ENCODE measurements at regions not wholly inside any gene's neighbourhood (a gene's known extent, or its start where the extent isn't known, plus 50 kb on each side); places are given as distances from the start of the nearest gene placed in this dataset.

GRCh38 chr9:16960084-16960483 is 89.6 kb upstream of the BNC2 start:
- Histone ChIP-seq H3K27me3 (ENCODE audit: control insufficient read depth, insufficient read depth, low read length) (no peaks in the 10 kb centered on the region), H3K9me3 (ENCODE audit: control insufficient read depth, insufficient read depth, low read depth, low read length) (no peaks in the 10 kb centered on the region), H3K27ac (ENCODE audit: low read length) (no peak overlapping the region), H3K4me1 (ENCODE audit: control insufficient read depth, insufficient read depth, low read length) (no peaks in the 10 kb centered on the region), H3K36me3 (ENCODE audit: control insufficient read depth, insufficient read depth, low read length) (no peaks in the 10 kb centered on the region), H3K4me3 (ENCODE audit: low read depth in 2 of 2, low read length in 2 of 2) (no peak overlapping the region)
- no peak for DNase-seq (ENCODE audit: low read depth, low spot score)
- no peak for TF ChIP-seq SIN3A (IDR thresholded peaks at IDR 0.05; ENCODE audit: borderline replicate concordance, insufficient read depth, low read depth, low read length)
- no peak for TF ChIP-seq REST (IDR thresholded peaks at IDR 0.05; ENCODE audit: insufficient read depth in 1 of 2, low read depth in 2 of 2, low read length in 1 of 2)
- no peak for TF ChIP-seq TCF7L2 (IDR thresholded peaks at IDR 0.05; ENCODE audit: low read depth, low read length)
- TF ChIP-seq, protein P1, sequence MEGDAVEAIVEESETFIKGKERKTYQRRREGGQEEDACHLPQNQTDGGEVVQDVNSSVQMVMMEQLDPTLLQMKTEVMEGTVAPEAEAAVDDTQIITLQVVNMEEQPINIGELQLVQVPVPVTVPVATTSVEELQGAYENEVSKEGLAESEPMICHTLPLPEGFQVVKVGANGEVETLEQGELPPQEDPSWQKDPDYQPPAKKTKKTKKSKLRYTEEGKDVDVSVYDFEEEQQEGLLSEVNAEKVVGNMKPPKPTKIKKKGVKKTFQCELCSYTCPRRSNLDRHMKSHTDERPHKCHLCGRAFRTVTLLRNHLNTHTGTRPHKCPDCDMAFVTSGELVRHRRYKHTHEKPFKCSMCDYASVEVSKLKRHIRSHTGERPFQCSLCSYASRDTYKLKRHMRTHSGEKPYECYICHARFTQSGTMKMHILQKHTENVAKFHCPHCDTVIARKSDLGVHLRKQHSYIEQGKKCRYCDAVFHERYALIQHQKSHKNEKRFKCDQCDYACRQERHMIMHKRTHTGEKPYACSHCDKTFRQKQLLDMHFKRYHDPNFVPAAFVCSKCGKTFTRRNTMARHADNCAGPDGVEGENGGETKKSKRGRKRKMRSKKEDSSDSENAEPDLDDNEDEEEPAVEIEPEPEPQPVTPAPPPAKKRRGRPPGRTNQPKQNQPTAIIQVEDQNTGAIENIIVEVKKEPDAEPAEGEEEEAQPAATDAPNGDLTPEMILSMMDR (IDR thresholded peaks at IDR 0.05): no peak
- TF ChIP-seq POLR2AphosphoS5 (IDR thresholded peaks at IDR 0.05; ENCODE audit: low read depth, low read length): no peak
- in situ Hi-C loops (cut with HindIII; ENCODE audit: low pct_unique_long_range_greater_than_20kb, low sequenced_read_pairs): no loop called here
- ChIA-PET POLR2A (no interaction called here), CTCF (no interaction called here)
- BruUV-seq (replicated peaks): no TSS peak
- intact Hi-C loops (cut with micrococcal nuclease; ENCODE audit: unreplicated experiment): no loop called here
- ATAC-seq: no peak

DNA sequence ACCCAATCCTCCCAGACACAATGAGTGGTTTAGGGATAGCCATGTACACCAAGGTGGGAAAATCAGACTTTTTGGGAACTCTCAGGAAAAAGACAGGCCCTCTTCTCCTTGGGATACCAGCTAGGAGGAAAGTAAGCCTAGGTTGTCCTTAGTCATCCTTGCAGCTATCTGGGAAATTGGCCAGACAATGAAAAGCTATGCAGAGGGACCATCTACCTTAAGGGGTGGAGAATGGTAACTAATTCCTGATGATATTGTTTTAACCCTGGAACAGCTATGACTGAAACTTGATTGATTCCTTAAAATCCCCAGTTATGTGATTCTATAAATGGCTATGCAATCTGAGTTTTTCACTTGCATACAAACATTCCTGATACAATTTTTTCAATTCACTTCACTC is 88.9 kb upstream of the BNC2 start:
- POLR2A ChIA-PET: no interaction called here
- H3K4me1 ChIP-seq (ENCODE audit: control insufficient read depth, insufficient read depth, low read length): no peaks in the 10 kb centered on the region
- no peaks in the 10 kb centered on the region for H3K27me3 ChIP-seq (ENCODE audit: control insufficient read depth, insufficient read depth, low read length)
- in situ Hi-C loops (cut with HindIII; ENCODE audit: low pct_unique_long_range_greater_than_20kb, low sequenced_read_pairs): no loop called here
- no peaks in the 10 kb centered on the region for H3K9me3 ChIP-seq (ENCODE audit: control insufficient read depth, insufficient read depth, low read depth, low read length)
- no TSS peak for BruUV-seq (replicated peaks)
- DNase-seq (ENCODE audit: low read depth, low spot score) (no peak), ATAC-seq (no peak)
- TF ChIP-seq TCF7L2 (IDR thresholded peaks at IDR 0.05; ENCODE audit: low read depth, low read length) (no peak), POLR2AphosphoS5 (IDR thresholded peaks at IDR 0.05; ENCODE audit: low read depth, low read length) (no peak), REST (IDR thresholded peaks at IDR 0.05; ENCODE audit: insufficient read depth in 1 of 2, low read depth in 2 of 2, low read length in 1 of 2) (no peak)
- TF ChIP-seq, protein P1 (IDR thresholded peaks at IDR 0.05): no peak
- H3K36me3 ChIP-seq (ENCODE audit: control insufficient read depth, insufficient read depth, low read length): no peaks in the 10 kb centered on the region
- CTCF ChIA-PET: no interaction called here
- intact Hi-C loops (cut with micrococcal nuclease; ENCODE audit: unreplicated experiment): no loop called here
- no peak overlapping the region for H3K27ac ChIP-seq (ENCODE audit: low read length)
- no peak overlapping the region for H3K4me3 ChIP-seq (ENCODE audit: low read depth in 2 of 2, low read length in 2 of 2)
